Astrocyte of the spinal cord (primary cell): ENCODE measurements at regions not wholly inside any gene's neighbourhood (a gene's known extent, or its start where the extent isn't known, plus 50 kb on each side); places are given as distances from the start of the nearest gene placed in this dataset.
"Not testable (repeated sequence)": the region's sequence is repeated elsewhere in the genome, so short reads cannot be mapped to it uniquely, and the experiment has no call there.

Experiments
- DNase-seq: peaks from one replicate; pipeline ENCODE4 v3.0.0; 2011; ENCODE audit warnings: low read depth, low spot score
- H3K4me3 ChIP-seq: 2 replicates; pipeline ENCODE4 v1.5.1; 2011; ENCODE audit warnings: low read depth, mild to moderate bottlenecking, low read length, moderate library complexity
- CTCF ChIP-seq: IDR thresholded peaks from 2 replicates; pipeline ENCODE4 v1.5.1; 2012; ENCODE audit warnings: low read depth, mild to moderate bottlenecking, low read length, inconsistent platforms
- in situ Hi-C: cut with HindIII; loops from 2 replicates; pipeline ENCODE4 v1.10.0; 2017; ENCODE audit warnings: low sequenced_read_pairs

DNA sequence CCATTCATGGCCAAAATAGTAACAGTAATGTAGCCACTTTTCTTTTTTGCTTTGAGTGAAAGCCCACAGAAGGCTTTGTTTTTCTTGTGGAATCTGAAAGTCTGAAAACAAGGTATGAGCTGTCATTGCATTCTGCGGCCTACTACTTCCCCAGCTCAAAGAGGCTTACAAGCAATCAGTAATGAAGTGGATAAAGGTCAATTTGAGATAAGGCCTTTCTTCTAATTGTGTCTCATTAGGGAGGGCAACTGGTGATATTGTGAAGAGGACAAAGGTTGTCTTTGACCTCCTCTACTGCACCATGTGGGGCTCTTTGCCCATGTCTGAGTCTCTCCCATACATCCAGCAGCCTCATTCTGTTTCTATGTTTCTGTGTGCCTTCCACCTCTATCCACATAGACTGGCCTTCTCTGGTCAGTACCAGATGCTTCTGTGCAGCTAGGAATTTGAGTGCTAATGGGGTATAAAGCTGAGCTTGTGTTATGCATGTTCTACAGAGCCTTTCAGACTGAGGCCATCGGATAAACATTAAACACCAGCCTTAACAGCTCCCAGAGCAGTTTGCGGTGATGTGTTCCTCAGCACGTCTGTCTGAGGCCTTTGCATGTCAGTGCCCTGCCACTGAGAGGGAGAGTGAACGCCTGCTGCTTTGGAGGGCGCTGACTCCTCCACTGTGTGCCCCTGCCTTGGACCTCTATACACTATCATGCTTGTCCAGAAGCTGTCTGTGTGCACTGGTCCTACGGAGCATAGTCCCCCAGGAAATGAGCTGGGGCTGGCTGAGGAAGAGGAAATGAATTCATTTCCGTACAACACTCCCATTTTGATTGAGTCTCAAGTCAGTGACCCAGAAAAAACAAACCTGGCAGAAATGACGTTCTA is 80.2 kb downstream of the SH2D1A start:
- no peak for TF ChIP-seq CTCF
- no peak overlapping the region for H3K4me3 ChIP-seq
- in situ Hi-C loops, result no loop called here
- no peak for DNase-seq

DNA sequence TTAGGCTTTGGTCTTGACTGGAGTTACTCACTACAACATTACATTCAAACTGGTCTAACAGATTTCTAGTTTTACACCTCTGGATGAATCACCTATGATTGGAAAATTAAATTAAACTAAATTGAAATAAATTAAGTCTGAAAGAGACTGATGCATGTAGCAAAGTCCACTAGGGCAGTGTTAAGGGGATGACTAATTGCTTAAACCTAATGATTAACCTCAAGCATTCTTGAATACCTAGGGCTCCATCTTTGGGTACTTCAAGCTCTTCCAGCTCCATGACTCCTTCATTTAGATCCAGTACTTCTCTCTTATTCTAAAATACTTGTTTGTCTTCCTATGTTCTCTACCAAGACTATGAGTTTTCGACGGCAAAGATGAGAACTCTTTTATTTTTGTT is 86.8 kb downstream of the SH2D1A start:
- H3K4me3 ChIP-seq, result no peak overlapping the region
- TF ChIP-seq CTCF, result no peak
- DNase-seq, result no peak
- in situ Hi-C loops, result no loop called here

GRCh38 chrX:124435616-124436015 is 89.3 kb downstream of the SH2D1A start:
- in situ Hi-C loops, result no loop called here
- no peak overlapping the region for H3K4me3 ChIP-seq
- no peak for TF ChIP-seq CTCF
- DNase-seq, result no peak

GRCh38 chrX:124440695-124441094 is 94.3 kb downstream of the SH2D1A start:
- no peak overlapping the region for H3K4me3 ChIP-seq
- no peak for DNase-seq
- TF ChIP-seq CTCF, result no peak
- in situ Hi-C loops, result no loop called here

DNA sequence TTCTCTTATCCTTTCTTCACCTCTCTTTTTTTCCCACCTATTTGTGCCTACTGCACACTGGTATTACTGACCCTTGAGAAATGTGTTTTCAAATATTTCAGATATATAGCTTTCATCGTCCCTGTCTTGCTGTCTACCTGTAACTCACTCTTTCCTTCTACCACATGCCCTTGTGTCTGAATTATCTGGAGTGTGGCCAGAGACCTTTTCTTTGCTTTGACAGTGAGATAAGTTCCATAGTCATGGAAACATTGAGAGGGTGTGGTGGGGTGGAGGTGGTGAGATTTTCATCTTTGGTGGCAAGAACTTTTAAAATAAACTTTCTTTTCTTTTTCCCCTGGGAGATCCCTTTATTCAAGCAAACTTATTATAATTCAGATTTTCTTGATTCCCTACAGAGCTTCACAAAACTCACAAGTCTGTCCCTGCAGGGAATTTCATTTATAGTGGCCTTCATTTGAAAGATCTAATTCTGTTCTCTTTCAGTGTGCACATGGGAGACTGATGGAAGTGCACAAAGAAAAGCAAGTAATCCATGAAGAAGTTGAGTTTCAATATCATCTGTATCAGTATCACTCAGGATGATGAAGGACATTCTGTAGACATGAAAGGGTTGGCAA is 95.7 kb downstream of the SH2D1A start:
- in situ Hi-C loops, result no loop called here
- no peak for TF ChIP-seq CTCF

GRCh38 chrX:124455966-124456365 is 109.6 kb downstream of the SH2D1A start:
- in situ Hi-C loops, result no loop called here
- H3K4me3 ChIP-seq, result no peak overlapping the region
- DNase-seq, result no peak
- TF ChIP-seq CTCF, result no peak

More for the DNA sequence above, 95.7 kb downstream of the SH2D1A start:
- DNase-seq, result no peak
- no peak overlapping the region for H3K4me3 ChIP-seq

GRCh38 chrX:124459851-124460250 is 113.5 kb downstream of the SH2D1A start:
- in situ Hi-C loops, DNase-seq, H3K4me3 ChIP-seq: not testable (repeated sequence)
